Fibroblast of villous mesenchyme (primary cell): ENCODE measurements at regions not wholly inside any gene's neighbourhood (a gene's known extent, or its start where the extent isn't known, plus 50 kb on each side); places are given as distances from the start of the nearest gene placed in this dataset.

ENCODE experiments used
- DNase-seq: peaks from one replicate; pipeline ENCODE4 v3.0.0-alpha.2; 2010; ENCODE audit warnings: low read depth
- H3K4me3 ChIP-seq: 2 replicates; pipeline ENCODE4 v1.5.1; 2011; ENCODE audit warnings: low read depth, mild to moderate bottlenecking, low read length
- CTCF ChIP-seq: IDR thresholded peaks from 2 replicates; pipeline ENCODE4 v1.5.1; 2012; ENCODE audit warnings: low read depth, mild to moderate bottlenecking, low read length; ENCODE audit not compliant: insufficient read depth

GRCh38 chr4:187335339-187335738, 611.7 kb upstream of the FAT1 start:
- TF ChIP-seq CTCF: no peak
- DNase-seq: no peak

GRCh38 chr4:187354740-187355139, 631.1 kb upstream of the FAT1 start:
- DNase-seq: no peak
- no peak overlapping the region for H3K4me3 ChIP-seq
- no peak for TF ChIP-seq CTCF

More at GRCh38 chr4:187335339-187335738, 611.7 kb upstream of the FAT1 start:
- H3K4me3 ChIP-seq: no peak overlapping the region

GRCh38 chr4:187357045-187357643, 633.5 kb upstream of the FAT1 start:
- no peak overlapping the region for H3K4me3 ChIP-seq
- no peak for TF ChIP-seq CTCF
- no peak for DNase-seq

- H3K4me3 ChIP-seq: no peak overlapping the region
- no peak for DNase-seq
- no peak for TF ChIP-seq CTCF
Measured at GRCh38 chr4:187357821-187358220, 634.2 kb upstream of the FAT1 start.

GRCh38 chr4:187362937-187363857, 632.4 kb upstream of the ZFP42 start:
- TF ChIP-seq CTCF: no peak
- DNase-seq: no peak
- no peak overlapping the region for H3K4me3 ChIP-seq

GRCh38 chr4:187364401-187364800, 631.2 kb upstream of the ZFP42 start:
- TF ChIP-seq CTCF: no peak
- no peak overlapping the region for H3K4me3 ChIP-seq
- DNase-seq: no peak
